ENCODE measurements at regions not wholly inside any gene's neighbourhood (a gene's known extent, or its start where the extent isn't known, plus 50 kb on each side); places are given as distances from the start of the nearest gene placed in this dataset.

DNA sequence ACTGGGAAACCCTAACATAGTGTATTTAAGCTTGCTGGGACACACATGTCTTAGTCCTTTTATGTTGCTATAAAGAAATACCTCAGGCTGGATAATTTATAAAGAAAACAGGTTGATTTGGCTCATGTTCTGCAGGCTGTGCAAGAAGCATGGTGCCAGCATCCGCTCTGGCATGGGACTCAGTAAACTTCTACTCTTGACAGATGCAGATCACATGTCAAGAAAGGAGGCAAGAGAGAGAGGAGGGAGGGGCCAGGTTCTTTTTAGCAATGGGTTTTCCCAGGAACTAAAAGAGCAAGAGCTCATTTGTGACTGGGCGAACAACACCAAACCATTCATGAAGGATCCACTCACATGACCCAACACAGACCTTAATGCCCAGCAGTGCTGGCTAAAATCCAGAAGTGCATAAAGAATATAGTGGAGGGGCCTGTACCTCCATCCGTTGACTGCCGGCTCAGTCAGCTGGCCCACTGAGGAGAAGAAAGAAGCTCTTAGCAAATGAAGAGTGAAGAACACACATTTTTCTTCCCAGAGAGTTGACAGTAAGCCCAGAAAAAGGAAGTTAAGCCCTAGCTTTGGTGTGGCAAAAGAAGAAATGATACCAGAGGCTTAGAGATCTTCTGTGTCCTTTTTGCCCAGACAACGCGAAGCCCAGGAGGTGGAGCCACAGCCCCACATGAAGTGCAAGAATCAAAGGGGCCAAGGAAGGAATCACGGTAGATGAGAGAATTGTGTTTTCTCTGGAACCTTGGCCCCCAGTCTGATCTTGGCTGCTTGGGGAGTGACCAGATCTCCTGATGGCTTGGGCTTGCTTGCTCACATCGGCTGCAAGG, 183.5 kb upstream of the FAM98A start:
- no peaks in the 10 kb centered on the region for H3K36me3 Mint-ChIP-seq (ENCODE audit: low read depth)
- TF ChIP-seq, protein P1, sequence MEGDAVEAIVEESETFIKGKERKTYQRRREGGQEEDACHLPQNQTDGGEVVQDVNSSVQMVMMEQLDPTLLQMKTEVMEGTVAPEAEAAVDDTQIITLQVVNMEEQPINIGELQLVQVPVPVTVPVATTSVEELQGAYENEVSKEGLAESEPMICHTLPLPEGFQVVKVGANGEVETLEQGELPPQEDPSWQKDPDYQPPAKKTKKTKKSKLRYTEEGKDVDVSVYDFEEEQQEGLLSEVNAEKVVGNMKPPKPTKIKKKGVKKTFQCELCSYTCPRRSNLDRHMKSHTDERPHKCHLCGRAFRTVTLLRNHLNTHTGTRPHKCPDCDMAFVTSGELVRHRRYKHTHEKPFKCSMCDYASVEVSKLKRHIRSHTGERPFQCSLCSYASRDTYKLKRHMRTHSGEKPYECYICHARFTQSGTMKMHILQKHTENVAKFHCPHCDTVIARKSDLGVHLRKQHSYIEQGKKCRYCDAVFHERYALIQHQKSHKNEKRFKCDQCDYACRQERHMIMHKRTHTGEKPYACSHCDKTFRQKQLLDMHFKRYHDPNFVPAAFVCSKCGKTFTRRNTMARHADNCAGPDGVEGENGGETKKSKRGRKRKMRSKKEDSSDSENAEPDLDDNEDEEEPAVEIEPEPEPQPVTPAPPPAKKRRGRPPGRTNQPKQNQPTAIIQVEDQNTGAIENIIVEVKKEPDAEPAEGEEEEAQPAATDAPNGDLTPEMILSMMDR (IDR thresholded peaks at IDR 0.05), result no peak
- peaks cover 18% of the 10 kb centered on the region for H3K4me1 Mint-ChIP-seq
- no peak for DNase-seq
- H3K27me3 Mint-ChIP-seq (ENCODE audit: low read depth, poor library complexity), result peaks cover 2% of the 10 kb centered on the region
- H3K27ac Mint-ChIP-seq, result no peak overlapping the region
- H3K4me3 Mint-ChIP-seq, result no peak overlapping the region
- H3K9me3 Mint-ChIP-seq, result no peaks in the 10 kb centered on the region

DNA sequence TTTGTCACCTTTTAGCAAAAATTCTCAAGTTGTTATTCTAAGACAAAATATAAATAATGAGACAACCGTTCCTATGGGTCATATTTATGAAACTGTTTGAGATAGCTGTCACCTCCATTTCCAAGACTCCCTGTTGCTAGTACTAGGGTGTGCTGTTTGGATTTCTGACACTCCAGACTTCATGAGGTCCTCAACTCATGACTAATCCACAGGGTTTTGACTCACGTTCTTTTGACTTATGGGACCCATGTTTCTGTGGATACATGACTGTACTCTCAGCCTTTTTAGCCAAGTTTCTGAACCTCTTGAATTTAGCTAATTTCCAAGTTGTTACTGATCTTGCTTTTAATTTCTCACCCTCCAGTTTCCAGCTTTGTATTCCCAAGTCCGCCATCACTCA, 178.7 kb upstream of the FAM98A start:
- peaks cover 2% of the 10 kb centered on the region for H3K27me3 Mint-ChIP-seq (ENCODE audit: low read depth, poor library complexity)
- H3K4me3 Mint-ChIP-seq, result no peak overlapping the region
- no peak for DNase-seq
- TF ChIP-seq, protein P1 (IDR thresholded peaks at IDR 0.05), result no peak
- H3K9me3 Mint-ChIP-seq, result peaks cover 26% of the 10 kb centered on the region
- H3K27ac Mint-ChIP-seq, result no peak overlapping the region
- H3K36me3 Mint-ChIP-seq (ENCODE audit: low read depth), result peaks cover 6% of the 10 kb centered on the region
- H3K4me1 Mint-ChIP-seq, result peaks cover 5% of the 10 kb centered on the region

DNA sequence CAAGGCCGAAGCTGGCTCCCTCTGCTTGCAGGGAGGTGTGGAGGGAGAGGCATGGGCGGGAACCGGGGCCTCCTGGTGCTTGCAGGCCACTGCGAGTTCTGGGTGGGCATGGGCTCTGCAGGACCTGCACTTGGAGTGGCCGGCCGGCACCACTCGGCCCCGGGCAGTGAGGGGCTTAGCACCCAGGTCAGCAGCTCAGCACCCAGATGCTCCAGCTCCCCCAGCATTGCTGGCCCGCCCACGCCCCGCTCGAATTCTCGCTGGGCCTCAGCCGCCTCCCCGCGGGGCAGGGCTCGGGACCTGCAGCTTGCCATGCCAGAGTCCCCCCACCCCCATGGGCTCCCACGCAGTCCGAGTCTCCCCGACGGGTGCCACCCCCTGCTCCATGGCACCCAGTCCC, 176.2 kb upstream of the FAM98A start:
- TF ChIP-seq, protein P1 (IDR thresholded peaks at IDR 0.05), result no peak
- Mint-ChIP-seq H3K27ac (no peak overlapping the region), H3K27me3 (ENCODE audit: low read depth, poor library complexity) (no peaks in the 10 kb centered on the region), H3K9me3 (peaks cover 26% of the 10 kb centered on the region), H3K36me3 (ENCODE audit: low read depth) (peaks cover 6% of the 10 kb centered on the region), H3K4me1 (no peaks in the 10 kb centered on the region), H3K4me3 (no peak overlapping the region)
- DNase-seq, result no peak

DNA sequence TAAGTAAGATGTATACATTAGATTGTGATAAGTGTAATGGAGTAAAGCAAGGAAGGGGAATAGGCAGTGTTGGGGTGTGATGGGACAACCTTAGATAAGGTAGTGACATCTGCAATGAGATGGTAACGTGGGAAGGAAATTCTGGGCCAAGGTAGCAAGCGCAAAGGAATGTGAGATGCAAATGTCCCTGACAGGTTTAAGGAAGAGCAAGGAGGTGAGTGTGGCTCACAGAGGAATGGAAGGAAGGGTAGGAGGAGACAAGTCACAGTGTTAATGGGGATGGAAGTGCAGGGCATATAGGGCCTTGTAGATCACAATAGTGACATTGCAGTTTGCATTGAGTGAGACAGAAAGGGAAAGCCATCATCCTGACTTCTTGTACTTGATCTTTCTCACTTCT, 170.9 kb upstream of the FAM98A start:
- Mint-ChIP-seq H3K9me3 (peaks cover 13% of the 10 kb centered on the region), H3K27me3 (ENCODE audit: low read depth, poor library complexity) (no peaks in the 10 kb centered on the region), H3K4me1 (peaks cover 5% of the 10 kb centered on the region), H3K36me3 (ENCODE audit: low read depth) (peaks cover 6% of the 10 kb centered on the region), H3K4me3 (no peak overlapping the region), H3K27ac (no peak overlapping the region)
- no peak for DNase-seq
- TF ChIP-seq, protein P1 (IDR thresholded peaks at IDR 0.05), result no peak

DNA sequence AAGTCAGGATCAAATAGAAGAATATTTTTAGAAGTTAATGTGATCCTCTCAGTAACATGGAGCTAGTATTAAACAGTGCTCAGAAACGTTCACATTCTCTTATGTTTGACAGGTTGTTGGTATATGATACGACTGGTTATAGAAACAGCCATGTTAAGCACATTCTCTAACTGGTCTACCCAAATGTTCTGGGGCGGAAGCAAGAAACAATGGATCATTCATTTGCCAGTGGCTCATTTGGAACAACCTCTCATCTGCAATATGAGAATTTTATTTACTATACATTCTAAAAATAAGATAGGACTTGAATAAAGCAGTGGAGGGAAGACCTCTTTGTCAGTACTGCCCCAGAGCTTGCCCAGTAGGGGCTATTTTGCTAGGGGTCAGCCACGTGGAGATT, 167.1 kb upstream of the FAM98A start:
- Mint-ChIP-seq H3K4me3 (no peak overlapping the region), H3K36me3 (ENCODE audit: low read depth) (no peaks in the 10 kb centered on the region), H3K27ac (no peak overlapping the region), H3K4me1 (peaks cover 28% of the 10 kb centered on the region), H3K9me3 (peaks cover 9% of the 10 kb centered on the region), H3K27me3 (ENCODE audit: low read depth, poor library complexity) (no peaks in the 10 kb centered on the region)
- TF ChIP-seq, protein P1 (IDR thresholded peaks at IDR 0.05), result no peak
- no peak for DNase-seq

DNA sequence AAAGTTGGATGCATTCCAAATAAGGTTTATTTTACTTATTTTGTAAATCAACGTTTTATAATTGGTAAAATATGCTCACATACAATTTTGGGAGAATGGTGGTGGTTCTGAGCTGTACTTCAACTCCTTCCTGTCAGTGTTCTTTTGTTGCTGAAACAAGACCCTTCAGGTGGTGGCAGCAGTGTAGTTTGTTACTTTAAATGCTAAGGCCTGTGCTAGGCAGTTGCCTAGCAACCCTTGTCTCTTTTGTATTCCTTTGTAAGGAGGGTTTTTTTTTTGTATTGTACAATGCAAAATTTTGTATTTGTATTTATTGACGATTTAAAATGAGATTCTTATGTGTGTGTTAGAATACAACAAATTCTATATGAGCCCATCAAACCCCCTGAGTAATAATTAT, 166.0 kb upstream of the FAM98A start:
- peaks cover 3% of the 10 kb centered on the region for H3K36me3 Mint-ChIP-seq (ENCODE audit: low read depth)
- peaks cover 17% of the 10 kb centered on the region for H3K9me3 Mint-ChIP-seq
- no peaks in the 10 kb centered on the region for H3K27me3 Mint-ChIP-seq (ENCODE audit: low read depth, poor library complexity)
- no peak for DNase-seq
- H3K27ac Mint-ChIP-seq, result no peak overlapping the region
- no peak overlapping the region for H3K4me3 Mint-ChIP-seq
- TF ChIP-seq, protein P1 (IDR thresholded peaks at IDR 0.05), result no peak
- H3K4me1 Mint-ChIP-seq, result peaks cover 28% of the 10 kb centered on the region

All from nephron progenitor cell (in vitro differentiated cells).